NCI-H460 (cell line): ENCODE measurements at regions not wholly inside any gene's neighbourhood (a gene's known extent, or its start where the extent isn't known, plus 50 kb on each side); places are given as distances from the start of the nearest gene placed in this dataset.

ENCODE experiments used
- DNase-seq: peaks from one replicate; pipeline ENCODE4 v3.0.0-alpha.2; 2016; ENCODE audit warnings: low read depth; ENCODE audit errors: extremely low read depth

DNA sequence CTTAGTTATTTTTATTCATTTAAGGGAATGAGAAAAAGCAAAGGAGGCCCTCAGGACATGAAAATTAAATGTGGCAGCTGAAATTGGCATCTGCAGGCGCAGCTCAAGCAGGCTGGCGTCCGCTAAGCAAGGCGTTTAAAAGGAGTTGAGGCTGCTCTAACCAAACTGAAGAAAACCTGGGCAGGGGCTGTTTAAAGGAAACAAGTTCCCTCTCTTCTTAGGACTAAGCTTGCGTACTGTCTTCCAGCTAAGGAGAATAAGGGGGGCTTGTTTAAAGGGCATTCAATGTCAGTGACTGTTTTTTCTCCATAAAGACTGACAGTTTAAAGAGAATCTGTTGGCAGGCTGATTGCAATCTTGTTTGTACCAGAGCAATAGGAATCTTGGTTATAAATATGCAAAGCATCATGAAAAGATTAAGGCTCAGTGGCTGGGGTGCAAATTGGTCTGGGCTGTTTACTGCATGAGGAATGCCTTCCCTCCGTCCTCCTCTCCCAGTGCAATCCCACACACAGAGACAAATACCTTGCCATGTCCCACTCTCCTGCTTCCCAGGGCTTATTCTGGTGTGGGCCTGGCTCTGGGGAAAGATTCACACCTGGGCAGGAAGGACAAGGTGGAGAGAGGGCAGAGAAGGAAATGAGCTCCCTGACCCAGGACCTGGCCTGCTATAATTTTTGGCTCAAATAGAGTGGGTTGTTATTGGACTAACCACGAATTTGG lies 85.9 kb upstream of the LIFR start:
- no peak for DNase-seq

DNA sequence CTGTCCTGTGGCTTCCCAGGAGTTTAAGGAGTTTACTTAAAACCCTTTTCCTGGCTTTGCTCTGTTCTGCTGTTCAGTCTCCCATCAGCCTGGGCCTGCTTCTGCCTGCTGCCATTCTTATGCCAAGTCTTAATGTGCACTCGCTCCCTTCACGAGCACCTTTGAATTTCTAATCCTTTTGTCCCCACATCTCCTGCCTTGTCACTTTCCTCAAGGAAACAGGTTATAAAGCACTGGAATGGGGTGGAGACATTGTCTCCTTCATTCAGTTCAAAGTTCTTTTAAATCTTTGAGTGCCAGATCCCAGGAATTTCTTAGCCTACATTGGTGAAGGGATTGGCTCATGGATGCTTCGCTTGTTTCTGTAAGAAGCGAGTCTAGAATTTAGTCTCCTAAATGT lies 87.2 kb upstream of the LIFR start:
- no peak for DNase-seq

DNA sequence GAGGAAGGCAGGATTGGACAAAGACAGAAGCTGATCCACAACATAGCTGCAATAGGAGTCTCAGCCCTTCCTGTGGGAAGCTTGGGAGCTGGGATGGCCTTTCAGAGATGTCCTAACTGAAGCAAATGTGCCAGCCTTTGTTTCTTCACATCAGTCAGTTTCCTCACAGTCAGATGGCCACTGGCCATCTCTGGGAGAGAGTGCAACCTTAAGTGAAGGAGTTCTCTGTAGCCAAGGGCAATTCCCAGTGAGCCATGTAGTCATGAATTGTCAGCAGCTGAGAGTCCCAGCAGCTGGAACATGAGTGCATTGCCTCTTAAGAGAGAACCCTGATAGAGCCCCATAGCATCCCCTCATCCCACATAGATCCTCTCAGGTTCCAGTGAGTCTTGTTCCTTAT lies 89.1 kb upstream of the LIFR start:
- DNase-seq = no peak

DNA sequence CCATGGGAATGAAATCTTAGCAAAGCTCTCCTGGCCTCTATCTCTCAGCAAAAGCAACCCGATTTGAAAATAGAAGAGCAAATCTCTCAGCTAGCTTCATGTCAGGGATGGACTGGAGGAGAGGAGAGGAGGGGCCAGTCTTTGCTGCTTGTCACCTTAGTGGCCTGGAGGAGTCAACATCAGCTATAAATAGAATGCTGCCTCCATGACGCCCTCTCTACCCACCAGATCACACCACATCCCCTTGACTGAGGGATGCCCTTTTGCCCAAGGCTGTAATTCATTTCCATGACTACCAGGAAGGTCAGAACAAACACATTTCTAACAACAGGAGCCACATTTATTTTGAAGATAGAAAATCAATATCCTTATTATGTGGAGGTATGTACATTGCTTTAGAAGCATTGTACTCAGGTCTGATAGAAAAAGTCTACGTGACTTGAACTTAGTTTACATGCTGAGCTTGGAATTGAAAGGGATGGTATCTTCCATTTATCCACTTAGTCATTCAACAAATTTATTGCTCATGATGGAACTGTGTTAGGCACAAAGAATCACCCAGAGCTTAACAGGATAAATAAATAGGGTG lies 92.4 kb upstream of the LIFR start:
- DNase-seq = no peak

DNA sequence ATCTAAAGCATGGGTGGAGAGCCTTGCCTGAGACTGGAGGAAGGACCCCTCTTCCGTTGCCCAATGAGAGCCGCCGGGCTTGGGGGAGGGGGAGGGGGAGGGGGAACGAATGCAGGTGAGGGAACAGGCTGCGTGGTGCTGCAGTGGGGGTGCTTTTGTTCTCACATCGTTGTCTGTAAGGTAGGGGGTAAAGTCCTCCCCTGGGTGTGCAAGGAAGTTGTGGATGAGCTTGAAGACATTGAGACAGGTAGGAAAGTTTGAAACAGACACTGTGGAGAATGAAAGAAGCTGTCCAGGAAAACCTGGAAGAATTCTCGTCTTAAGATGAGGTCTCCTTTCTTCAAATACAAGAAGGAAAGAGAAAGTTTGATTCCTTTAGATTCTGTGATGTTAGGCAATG lies 94.1 kb upstream of the LIFR start:
- DNase-seq = no peak

DNA sequence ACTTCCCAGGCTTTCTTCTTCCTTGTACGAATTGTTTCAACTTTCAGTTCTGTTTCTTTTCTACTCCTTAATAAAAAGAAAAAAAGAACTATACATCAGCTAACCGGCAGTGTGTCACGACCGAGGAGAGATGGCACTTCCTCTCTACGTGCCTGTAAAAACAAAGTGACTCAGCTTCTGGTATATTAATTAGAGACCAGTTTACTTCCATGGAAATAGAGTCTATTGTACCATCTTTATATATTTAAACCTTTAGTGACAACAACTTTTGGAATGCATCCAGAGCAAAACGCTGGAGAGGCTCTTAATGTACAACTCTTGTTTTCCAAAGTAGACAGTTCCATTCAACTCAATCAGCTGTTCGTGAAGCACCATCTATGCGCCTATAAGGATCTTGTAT lies 94.5 kb upstream of the LIFR start:
- DNase-seq = peak; percentile 28

DNA sequence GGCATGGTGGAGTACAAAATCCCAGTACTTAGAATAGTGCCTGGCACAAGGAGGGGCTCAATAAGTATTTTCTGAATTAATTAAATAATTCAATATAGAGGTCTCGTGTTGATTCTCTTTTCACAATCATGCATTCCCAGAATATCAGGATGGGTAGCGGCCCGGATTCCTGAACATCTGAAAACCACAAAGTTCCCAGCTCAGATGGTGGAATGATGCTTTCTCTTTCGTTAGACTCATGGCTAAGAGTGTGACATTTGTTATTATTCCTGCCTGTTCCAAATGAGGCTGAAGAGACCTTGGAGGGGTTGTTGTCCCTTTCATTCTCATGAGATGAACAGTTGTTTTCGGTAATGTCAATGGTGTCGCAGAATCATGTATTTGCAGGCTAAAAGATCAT lies 95.4 kb upstream of the LIFR start:
- DNase-seq = no peak

DNA sequence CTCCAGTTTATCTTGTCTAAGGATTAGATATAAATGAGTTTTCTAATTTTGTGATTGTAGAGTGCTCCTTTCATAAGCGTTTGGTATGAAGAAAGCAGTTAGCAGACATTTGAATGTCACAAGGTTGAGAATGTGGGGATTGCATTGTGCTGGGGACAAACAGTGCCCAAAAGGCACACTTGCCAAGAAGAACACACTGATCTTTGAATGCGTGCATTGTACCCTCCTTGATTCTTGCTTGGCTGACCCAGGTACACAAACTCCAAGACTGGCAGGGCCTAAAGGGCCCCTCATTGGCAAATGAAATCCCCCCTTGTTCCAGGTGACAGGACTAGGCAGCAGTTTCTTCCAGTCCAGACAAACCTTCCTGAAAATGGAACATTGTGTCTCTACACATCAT lies 96.9 kb upstream of the LIFR start:
- DNase-seq = no peak

DNA sequence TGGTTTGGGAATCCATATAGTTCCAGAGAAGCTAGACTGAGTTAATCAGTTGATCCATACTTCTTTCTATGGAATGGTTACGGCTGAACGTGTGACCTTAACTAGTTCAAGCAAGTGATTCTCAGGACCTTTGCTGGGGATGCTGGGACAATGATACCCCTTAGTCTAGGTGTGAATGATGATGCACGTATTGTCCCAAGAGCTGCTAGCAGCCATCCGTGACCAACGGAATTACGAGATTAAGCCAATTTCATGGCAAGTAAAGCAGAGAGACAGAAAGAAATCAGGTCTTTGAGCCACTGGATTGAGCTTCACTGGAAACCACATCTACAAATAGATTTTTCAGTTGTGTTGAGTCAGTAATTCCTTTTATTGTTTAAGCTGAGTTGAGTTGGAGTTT lies 99.2 kb upstream of the LIFR start:
- DNase-seq = no peak

DNA sequence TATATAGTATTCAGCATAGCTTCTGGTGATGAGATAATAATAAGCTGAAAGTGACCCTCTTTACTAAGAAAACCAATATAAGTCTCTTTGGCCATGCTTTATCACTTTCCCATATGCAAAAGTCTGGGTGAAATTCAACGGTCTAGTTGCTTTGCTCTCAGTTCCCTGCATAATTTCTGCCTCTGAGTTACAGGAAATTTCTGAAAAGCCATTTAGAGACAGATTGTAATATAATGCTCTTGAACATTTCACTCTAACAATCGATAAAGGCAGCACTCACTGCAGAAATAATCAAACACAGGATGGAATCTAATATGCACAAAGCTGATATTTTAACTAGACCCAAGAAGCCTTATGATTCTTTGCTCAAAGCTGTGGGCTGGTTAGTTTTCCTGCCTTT lies 100.1 kb upstream of the LIFR start:
- DNase-seq = no peak

DNA sequence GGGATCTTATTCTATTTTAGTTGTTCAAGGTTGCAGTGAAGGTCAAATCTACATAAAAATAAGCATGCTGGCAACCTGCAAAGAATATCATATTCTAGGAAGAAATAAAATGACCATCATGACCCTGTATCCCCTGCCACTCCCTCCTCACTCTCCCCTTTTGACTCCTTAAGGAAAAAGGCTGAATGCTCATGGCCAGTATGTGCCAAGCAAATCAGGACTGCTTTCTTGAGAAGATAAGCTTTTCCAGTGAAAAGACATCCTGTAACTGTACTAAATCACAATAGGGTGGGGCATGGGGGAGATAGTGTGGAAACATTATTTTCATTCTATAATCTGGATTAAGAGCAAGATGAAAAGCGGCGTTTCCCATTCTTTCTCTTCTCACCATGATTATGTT lies 100.6 kb upstream of the LIFR start:
- no peak for DNase-seq

DNA sequence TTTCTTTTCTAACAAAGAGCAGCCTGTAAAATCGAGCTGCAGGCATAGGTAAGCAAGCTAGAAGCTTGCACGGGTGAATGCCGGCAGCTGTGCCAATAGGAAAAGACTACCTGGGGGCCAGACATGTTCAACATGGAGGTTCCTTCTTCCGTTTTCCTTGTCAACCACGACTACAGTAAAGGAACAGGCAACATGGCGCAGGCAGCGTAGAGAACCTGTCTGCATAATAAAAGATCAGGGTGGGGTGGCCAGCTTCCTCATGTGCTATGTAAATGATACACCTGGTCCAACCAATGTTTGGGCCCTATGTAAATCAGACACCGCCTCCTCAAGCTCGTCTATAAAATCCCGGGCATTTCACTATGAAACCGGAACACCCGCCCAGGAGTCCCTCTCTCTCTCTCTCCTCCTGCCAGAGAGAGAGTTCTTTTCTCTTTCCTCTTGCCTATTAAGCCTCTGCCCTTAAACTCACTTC lies 103.8 kb upstream of the LIFR start:
- peak; percentile 97 for DNase-seq

DNA sequence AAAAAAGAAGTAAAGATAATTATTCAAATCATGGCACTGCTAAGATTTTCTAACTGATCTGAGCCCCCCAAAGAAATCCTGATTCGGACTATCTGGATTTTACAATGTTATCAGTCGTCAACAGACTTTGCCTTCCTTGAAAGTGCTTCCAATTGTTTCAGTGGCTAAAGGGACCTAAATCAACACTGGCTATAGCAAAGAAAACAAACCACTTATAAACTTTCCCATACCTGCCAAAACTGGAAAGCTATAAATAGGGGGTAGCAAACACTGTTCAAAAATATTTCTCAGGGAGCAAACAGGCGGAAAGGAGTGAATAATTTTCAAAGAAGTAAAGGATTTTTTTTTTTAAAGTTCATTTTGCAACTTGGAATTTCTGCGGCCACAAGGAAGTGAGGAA lies 105.6 kb upstream of the LIFR start:
- DNase-seq = no peak

DNA sequence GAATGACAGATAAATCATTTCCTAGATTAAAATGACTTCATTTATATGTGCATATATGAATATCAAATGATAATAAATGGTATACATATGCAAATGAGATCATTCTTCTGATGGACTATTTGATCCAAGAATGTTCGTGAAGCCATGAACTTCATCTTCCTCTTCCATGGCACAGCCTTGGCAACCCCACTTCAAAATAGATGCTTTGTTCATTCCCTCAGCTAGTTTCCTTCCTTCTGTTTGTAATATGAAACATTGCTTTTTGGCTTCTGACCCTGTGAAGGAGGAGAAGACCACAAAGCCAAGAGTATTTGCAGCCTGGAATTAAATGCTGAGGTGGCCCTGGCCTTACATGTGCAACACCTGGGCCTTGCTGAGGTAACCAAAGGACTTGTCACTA lies 106.8 kb upstream of the LIFR start:
- DNase-seq = no peak

DNA sequence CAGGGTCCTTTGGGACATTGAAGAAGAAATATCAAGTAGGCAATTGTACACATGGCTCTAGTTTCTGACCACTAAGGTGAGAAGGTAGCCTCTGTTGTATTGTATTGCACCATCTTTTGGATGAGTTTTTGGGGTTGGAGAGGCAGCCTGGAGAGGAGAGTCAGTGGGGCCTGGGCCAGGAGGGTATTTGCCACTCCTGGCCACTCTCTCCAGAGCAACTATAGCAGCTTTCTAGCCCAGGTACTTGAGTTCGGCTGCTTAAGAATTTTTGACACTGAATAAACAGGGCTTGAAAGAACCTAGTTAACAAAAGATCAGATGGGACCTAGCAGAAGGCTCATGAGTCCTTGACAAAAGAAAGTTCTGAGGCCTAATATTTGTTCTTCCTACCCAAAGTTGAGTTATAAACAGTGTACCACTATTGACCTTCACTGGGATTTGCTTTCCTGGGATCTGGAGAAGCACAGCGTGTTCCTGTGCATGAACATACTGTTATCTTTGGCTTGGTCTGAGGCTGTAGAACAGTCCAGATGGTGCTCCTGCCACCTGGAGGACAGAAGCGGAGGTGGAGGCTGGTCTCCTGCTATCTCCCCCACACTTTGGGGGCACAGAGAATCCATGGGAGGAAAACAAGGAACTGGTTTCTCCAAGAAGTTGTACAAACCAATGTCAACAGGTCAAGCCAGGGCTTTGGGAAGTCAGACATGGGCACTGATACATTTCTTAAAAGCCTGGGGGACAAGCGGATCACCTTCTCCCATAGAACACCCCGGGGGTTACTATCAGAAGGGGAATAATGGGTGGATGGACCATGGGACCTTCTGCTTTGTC lies 110.4 kb upstream of the LIFR start:
- DNase-seq = peak; percentile 47

DNA sequence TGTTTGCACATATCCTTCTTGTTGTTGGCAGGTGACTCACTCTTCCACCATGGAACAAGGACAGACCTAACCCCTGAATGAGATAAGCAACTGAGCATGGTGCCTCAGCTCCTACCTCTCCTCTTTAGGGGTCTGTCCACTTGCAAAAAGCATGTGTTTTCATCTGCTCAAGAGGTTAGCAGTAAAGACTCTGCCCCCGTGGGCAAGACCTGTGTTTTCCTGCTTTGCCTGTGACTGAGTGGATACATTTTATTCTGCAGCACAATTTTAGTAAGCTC lies 111.0 kb upstream of the LIFR start:
- no peak for DNase-seq

DNA sequence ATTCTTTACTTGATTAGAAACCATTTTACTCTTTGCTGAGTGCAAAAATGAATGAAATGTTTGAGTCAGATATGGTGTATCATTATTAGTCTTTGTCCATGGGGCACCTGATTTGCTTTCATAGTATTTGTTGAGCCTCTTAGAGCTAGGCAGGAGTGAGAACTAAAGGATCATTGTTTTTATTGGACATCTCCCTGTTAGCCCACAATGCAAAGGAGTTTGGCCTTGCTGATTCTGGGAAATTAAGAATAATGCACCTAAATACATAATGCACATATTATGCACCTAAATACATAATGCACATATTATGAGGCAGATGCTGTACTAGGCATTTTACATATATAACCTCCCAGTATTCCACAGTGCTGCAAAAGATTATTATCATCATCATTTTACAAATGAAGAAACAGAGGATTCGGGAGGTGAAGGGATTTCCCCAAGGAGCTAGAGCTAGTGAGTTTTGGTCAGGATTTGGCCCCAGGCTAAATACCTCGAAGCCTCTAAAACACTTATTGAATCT lies 113.0 kb upstream of the LIFR start:
- DNase-seq = no peak

DNA sequence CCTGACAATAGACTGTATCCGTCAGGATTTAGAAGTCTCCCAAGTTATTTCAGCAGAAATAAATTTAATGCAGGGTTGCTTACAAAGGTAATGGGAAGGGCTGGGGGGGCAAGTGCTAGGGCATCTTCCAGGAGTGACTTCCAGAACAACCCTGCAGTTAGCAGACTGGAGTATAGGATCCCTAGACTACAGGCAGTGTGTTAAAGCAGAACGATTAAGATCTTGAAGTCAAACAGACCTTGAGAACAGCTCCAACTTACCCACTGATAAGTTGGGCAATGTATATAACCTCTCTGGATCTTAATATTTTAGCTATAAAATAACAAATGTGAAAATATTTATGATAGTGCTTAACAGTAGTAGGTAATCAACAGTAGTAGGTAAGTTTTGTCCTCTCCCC lies 113.6 kb upstream of the LIFR start:
- DNase-seq = no peak

DNA sequence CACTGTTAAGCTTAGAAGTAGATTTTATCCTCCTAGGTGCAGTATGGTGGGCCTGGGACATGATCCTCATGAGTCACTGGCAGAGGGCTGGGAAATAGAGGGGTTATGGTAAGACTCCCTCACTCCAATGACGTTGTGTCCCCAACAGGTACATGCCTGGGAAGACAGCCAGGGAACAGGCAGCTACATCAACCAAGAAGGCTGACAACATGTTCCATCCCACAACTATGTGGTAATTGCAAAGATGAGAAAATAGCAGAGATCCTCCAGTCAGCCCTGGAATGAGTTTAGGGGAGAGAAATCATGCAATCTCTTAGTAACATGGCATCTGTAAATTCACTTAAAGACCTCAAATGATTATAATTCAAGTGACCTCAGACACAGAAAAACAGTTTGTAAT lies 114.4 kb upstream of the LIFR start:
- no peak for DNase-seq

DNA sequence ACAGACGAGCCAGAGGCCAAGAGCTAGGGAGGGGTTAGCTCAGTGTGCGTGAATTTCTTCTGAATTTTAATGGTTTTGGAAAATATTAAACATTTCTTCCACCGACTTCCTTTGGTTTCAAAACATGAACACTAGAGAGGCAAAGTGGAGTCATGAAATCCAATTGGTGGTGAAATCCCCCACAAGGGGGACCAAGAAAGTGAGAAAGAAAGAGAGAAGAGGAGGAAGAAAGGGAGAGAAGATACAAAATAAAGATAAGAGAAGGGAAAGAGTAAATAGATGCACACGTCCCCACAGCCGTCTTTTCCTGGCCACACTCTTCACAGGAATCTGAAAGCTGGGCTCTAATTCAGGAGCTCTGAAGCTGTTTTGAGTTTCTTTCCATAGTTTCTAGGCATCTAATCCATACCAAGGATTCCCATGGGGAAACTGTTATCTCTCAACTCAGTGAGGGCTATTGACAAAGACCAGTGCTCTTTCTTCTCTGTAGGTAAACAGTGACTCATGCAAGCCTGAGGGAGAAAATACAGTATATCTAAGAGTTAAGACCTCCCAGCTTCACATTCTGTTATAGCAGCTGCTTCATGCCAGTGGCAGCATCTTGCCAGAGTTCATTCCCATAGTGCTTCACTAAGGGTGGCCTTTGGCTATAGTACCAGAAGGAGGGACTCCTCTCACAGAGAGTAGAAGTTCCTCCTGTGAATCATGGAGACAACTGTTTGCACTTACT lies 115.8 kb upstream of the LIFR start:
- peak; percentile 63 for DNase-seq

DNA sequence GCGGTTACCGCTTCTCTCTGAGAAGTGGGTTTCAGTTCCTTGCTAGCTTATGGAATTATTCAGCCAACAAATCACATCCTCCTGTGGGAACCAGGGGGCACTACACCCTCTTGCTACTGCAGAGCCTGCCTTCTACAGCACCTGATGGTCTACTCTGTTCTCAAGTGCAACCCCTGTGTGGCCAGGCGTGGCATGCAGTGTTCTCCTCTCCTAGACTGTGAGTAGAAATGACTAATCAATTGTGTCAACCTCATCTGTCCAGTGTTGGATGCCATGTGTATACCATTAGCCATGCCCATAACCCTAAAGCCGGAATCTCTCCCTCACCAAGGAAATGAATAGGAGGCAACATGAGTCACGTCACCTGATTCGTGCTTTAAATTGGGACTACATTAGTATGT lies 117.2 kb upstream of the LIFR start:
- DNase-seq = no peak
